ENCODE measurements at regions not wholly inside any gene's neighbourhood (a gene's known extent, or its start where the extent isn't known, plus 50 kb on each side); places are given as distances from the start of the nearest gene placed in this dataset.

DNA sequence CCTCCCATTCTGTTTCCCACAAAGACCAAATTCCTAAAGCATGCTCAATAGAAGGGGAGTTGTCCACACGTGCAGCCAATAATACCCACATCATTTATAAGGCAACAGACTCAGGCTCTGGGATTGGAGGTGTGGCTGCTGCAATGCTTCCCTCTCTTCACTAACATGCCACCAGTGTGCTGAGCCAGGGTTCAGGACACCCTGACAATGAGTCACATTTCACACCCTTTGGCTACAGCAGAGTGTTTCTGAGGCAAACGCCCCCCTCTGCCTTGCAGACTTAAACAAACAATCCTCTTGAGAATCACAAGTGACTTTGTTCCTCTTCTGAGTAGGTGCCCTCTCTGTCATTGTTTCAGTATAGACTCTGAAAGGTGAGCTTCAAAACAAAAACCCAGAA lies 189.3 kb upstream of the TLE4 start:
- TF ChIP-seq, protein P1, sequence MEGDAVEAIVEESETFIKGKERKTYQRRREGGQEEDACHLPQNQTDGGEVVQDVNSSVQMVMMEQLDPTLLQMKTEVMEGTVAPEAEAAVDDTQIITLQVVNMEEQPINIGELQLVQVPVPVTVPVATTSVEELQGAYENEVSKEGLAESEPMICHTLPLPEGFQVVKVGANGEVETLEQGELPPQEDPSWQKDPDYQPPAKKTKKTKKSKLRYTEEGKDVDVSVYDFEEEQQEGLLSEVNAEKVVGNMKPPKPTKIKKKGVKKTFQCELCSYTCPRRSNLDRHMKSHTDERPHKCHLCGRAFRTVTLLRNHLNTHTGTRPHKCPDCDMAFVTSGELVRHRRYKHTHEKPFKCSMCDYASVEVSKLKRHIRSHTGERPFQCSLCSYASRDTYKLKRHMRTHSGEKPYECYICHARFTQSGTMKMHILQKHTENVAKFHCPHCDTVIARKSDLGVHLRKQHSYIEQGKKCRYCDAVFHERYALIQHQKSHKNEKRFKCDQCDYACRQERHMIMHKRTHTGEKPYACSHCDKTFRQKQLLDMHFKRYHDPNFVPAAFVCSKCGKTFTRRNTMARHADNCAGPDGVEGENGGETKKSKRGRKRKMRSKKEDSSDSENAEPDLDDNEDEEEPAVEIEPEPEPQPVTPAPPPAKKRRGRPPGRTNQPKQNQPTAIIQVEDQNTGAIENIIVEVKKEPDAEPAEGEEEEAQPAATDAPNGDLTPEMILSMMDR (conservative IDR thresholded peaks at IDR 0.05; ENCODE audit: low read length) = no peak
- TF ChIP-seq EZH2phosphoT487 (IDR thresholded peaks at IDR 0.05; ENCODE audit: borderline replicate concordance) = no peak
